ENCODE measurements at regions not wholly inside any gene's neighbourhood (a gene's known extent, or its start where the extent isn't known, plus 50 kb on each side); places are given as distances from the start of the nearest gene placed in this dataset.

GRCh38 chrX:4485912-4486311 is 772.5 kb upstream of the PRKX start:
- no peak for TF ChIP-seq CTCF (IDR thresholded peaks at IDR 0.05; ENCODE audit: extremely low read depth in 1 of 2, insufficient read depth in 1 of 2, low read depth in 1 of 2, low read length in 2 of 2)
- TF ChIP-seq POLR2AphosphoS5 (IDR thresholded peaks at IDR 0.05; ENCODE audit: insufficient read depth, low read depth, low read length), result no peak
- no peak for TF ChIP-seq EZH2 (IDR thresholded peaks at IDR 0.05; ENCODE audit: borderline replicate concordance, low read depth, low read length, severe bottlenecking)
- TF ChIP-seq POLR2A (IDR thresholded peaks at IDR 0.05; ENCODE audit: low read depth, low read length), result no peak
- TF ChIP-seq JUN (IDR thresholded peaks at IDR 0.05; ENCODE audit: borderline replicate concordance, insufficient read depth, insufficient read length, low read depth), result no peak
- TF ChIP-seq FOS (IDR thresholded peaks at IDR 0.05; ENCODE audit: borderline replicate concordance, insufficient read depth, low read length), result no peak
- no peak for TF ChIP-seq MYC (IDR thresholded peaks at IDR 0.05; ENCODE audit: low read depth, low read length)
- TF ChIP-seq MAX (IDR thresholded peaks at IDR 0.05; ENCODE audit: insufficient read depth, insufficient read length), result no peak
